Medulla oblongata (tissue), 1 donor: ENCODE measurements at regions not wholly inside any gene's neighbourhood (a gene's known extent, or its start where the extent isn't known, plus 50 kb on each side); places are given as distances from the start of the nearest gene placed in this dataset.
"Not testable (repeated sequence)": the region's sequence is repeated elsewhere in the genome, so short reads cannot be mapped to it uniquely, and the experiment has no call there.

Source experiments
- DNase-seq: peaks from one replicate; pipeline ENCODE4 v3.0.0-alpha.2; 2015; ENCODE audit errors: extremely low spot score

DNA sequence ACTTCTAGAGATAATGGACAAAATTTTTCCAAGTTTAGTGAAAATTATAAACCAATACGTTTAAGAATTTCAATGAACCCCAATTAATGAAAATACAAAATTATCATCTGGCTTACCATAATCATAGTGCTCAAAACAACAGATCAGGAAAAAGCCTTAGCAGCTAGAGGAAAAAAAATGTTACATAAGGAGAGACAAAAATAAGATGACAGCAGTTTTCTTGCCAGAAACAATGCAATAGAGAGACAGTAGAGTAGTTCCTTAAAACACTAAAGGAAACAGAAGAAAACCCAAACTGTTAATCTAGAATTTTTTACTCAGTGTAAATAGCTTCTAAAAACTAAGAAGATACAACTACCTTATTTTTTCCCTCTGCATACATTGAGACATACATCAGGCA, 341.7 kb upstream of the CHORDC1 start:
- DNase-seq = no peak

DNA sequence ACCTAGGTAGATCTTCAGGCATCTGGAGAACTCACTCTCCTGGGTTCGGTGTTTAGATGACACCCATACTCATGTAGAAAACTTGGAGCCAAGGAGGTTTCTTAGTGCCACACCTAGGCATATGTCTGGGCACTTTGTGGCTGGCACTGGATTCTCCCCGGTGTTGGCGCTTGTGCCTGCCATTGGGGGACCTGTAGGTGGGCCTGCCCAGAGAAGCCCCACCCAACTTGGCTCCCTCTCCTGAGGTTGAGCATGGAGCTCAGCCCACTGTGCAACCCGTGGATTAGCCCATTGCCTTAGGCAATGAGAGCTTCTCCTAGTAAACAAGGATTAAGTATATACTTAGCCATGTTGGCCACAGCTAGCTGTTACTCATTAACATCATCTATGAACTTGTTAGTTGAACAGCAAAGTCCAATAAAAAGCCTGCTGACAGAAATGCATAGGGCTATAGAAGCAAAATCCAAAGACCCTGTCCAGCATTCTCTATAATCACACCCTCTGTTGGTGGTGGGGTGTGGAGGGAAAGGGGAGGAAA, 335.5 kb upstream of the CHORDC1 start:
- DNase-seq = no peak

GRCh38 chr11:90556606-90557005, 333.8 kb upstream of the CHORDC1 start:
- DNase-seq = no peak

GRCh38 chr11:90556026-90556425, 333.2 kb upstream of the CHORDC1 start:
- no peak for DNase-seq

DNA sequence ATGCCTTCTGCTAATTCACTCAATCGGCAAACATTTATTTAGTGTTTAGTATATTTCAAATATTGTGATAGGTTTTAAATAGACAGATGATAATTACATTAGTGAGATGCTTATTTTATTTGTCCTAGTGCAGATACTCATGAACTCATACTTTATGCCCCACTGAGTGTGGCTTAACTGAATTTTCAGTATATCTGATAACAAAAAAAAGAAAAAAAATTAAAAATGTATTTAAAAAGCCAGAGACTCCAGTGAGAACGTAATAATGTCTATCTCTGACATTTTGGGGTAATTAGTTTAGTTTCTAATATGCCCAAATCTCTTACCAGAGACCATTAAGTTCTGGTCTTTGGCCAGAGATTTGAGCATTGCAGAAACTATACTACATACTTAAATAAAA, 332.6 kb upstream of the CHORDC1 start:
- DNase-seq = no peak

- DNase-seq = no peak
Measured at GRCh38 chr11:90542092-90542491, 319.2 kb upstream of the CHORDC1 start.

GRCh38 chr11:90536301-90536700, 313.5 kb upstream of the CHORDC1 start:
- DNase-seq = no peak

DNA sequence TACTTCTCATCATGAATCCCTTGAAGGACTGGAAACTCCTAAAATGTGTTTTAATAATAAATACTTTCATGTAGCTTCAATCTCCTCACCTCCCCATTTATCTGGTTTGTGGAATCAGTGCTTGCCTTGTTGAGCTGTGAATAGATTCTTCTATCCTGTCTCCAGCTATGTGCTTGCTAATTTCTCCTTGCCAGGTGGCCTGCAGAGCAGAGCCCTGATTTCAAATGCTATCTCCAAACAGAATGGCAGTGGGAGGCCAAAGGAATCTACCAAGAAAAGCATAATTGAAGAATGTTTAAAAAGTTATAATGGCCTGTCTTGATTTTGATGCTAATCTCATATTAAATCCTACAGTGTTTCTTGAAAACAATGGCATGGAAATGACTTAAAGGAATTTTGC, 309.3 kb upstream of the CHORDC1 start:
- DNase-seq = no peak

DNA sequence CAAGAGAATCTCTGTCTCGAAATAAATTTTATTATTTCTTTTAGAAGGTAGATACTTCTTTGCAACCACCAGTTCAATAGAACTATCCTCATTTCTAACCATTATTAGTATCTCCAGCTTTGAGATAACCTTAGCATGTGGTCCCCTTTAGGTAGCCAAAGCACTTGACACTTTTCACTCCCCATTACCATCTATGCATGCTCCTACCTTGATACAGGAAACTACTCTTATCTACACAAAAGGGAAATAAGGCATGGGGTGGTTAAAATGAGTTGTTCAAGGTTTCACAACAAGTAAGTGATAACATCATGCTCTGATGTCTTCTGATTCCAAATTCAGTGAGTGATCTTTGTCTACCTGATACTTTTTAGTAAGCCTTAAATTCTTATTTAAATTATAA, 308.2 kb upstream of the CHORDC1 start:
- DNase-seq = no peak

- no peak for DNase-seq
Measured at GRCh38 chr11:90525962-90526361, 303.1 kb upstream of the CHORDC1 start.

- DNase-seq = no peak
Measured at GRCh38 chr11:90512846-90513245, 290.0 kb upstream of the CHORDC1 start.

- no peak for DNase-seq
Measured at GRCh38 chr11:90510839-90511238, 288.0 kb upstream of the CHORDC1 start.

DNA sequence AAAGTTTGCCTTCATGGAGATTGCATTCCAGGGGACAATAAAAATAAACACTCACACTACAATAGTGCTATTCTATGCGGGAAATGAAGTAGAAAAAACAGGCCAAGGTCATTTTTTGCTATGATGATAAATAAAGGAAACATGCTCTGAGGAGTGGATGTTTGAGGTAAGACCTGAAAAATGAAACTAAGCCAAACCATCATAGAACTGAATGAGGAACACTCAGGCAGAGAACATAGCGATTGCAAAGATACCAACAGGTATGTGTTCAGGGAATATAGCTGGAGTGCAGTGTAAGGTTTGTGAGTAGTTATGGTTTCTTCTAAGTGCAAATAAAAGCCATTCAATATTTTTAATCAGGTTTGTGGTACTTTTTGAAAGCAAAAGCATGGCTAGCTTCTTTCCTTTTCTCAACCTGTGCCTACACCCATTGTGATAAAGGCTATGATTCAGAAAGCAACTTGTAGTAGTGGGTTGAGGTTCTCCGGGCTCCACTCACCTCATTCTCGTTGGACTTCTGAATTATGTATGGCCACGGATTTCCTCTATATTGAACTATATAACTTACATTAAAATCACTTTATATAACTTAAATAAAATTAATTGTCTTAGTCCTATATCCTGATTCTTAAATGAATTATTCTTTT, 278.2 kb upstream of the CHORDC1 start:
- no peak for DNase-seq

DNA sequence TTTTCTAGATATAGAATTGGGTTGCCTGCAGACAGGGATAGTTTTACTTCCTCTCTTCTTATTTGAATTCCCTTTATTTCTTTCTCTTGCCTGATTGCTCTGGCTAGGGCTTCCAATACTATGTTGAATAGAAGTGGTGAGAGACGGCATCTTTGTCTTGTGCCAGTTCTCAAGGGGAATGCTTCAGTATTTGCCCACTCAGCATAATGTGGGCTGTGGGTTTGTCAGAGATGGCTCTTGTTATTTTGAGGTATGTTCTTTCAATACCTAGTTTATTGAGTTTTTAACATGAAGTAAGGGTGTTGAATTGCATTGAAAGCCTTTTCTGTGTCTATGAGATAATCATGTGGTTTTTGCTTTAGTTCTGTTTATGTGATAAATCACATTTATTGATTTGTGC, 273.9 kb upstream of the CHORDC1 start:
- DNase-seq = no peak

- no peak for DNase-seq
Measured at GRCh38 chr11:90493379-90493778, 270.5 kb upstream of the CHORDC1 start.

- DNase-seq = no peak
Measured at GRCh38 chr11:90491466-90491865, 268.6 kb upstream of the CHORDC1 start.

- peak; percentile 27 for DNase-seq
Measured at GRCh38 chr11:90476442-90477007, 253.7 kb upstream of the CHORDC1 start.

GRCh38 chr11:90468923-90469322, 246.1 kb upstream of the CHORDC1 start:
- no peak for DNase-seq

DNA sequence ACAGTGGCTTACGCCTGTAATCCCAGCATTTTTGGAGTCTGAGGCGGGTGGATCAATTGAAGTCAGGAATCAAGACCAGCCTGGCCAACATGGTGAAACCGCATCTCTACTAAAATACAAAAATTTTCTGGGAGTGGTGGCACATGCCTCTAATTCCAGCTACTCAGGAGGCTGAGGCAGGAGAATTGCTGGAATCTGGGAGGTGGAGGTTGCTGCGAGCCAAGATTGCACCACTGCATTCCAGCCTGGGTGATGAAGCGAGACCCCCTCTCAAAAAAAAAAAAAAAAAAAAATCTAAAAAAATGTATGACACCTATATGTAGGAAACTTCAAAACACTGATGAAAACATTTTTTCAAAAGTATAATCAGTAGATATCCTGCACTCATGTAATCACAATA, 242.7 kb upstream of the CHORDC1 start:
- no peak for DNase-seq

DNA sequence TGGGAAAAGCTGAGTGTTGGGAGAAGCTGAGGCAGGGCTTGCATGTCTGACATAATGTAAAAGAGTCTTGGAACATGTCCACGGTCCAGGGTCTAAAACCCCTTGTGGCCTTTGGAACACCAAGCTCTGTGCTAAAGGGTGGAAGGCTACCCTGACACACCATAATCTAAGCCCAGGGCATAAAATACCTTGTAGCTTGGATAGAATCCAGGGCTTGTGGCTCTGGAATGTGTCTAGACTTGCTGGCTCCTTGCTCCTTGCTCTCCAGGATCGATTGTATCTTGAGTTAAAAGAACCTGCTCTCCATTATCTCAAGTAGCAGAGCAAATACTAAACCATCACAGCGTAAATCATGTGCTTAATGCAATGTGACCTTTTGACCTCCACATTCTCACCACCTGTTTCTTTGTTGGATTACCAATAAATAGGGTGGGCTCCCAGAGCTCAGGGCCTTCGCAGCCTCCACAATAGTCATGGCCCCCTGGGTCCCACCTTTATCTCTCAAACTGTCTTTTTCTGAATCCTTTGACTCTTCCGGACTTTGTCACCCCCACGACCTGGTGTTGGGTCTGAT, 232.6 kb upstream of the CHORDC1 start:
- not testable (repeated sequence) for DNase-seq

DNA sequence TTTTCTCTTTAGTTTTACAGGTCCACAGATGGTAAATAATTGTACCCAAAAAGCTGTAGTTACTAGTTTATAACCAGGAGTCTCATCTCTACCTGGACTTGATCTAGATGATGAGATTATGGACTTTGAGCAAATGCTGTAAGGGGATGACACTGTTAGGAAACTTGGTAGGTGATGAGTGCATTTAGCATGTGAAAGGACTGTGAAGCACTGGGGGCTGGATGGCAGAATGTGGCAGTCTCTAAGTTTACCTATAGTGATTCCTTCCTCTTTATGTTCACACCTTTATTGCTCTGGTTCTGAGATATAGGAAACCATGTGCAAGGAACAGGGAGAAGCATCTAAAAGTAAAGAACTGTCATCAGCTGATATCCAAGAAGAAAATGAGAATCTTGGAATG, 230.7 kb upstream of the CHORDC1 start:
- no peak for DNase-seq

GRCh38 chr11:90449606-90450005, 226.8 kb upstream of the CHORDC1 start:
- DNase-seq = no peak

DNA sequence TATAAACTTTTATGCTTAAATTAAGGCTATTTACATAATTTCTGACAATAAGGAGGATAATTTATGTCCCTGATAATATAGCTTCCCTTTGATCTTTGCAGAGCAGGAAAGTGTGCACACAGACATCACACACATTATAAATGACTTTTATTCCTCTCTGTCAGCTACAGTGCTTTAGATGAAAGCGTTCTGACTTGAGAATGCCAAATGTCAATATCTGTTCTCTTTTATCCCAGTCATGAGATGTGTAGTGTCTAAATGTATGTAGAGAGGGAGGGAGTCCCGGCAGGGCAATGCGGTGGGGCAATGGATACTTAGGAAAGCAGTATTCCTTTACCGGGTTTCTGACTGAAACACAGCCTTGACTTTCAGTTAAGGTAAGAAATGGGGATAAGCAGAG, 225.4 kb upstream of the CHORDC1 start:
- no peak for DNase-seq
